VCaP (cell line): ENCODE measurements at regions not wholly inside any gene's neighbourhood (a gene's known extent, or its start where the extent isn't known, plus 50 kb on each side); places are given as distances from the start of the nearest gene placed in this dataset.

Experiments used
- H3K27ac ChIP-seq: fragments of 450-650 bp; 2 replicates; pipeline ENCODE4 v1.5.1; 2017
- CTCF ChIP-seq: fragments of 450-650 bp; conservative IDR thresholded peaks from 2 replicates; pipeline ENCODE4 v1.5.1; 2017; ENCODE audit warnings: mild to moderate bottlenecking, moderate library complexity

GRCh38 chr9:7478646-7479045, 320.9 kb downstream of the DMAC1 start:
- no peak overlapping the region for H3K27ac ChIP-seq
- TF ChIP-seq CTCF, result no peak

- H3K27ac ChIP-seq, result no peak overlapping the region
- no peak for TF ChIP-seq CTCF
Measured at GRCh38 chr9:7467186-7467585, 332.4 kb downstream of the DMAC1 start.

- TF ChIP-seq CTCF, result no peak
- no peak overlapping the region for H3K27ac ChIP-seq
Measured at GRCh38 chr9:7461791-7462190, 337.8 kb downstream of the DMAC1 start.

GRCh38 chr9:7456793-7457530, 342.6 kb downstream of the DMAC1 start:
- no peak for TF ChIP-seq CTCF
- peak overlapping the region; percentile 15; the same call in 1 of the 2 replicates for H3K27ac ChIP-seq

GRCh38 chr9:7456377-7456776, 343.2 kb downstream of the DMAC1 start:
- peak overlapping the region; percentile 15; the same call in 1 of the 2 replicates for H3K27ac ChIP-seq
- no peak for TF ChIP-seq CTCF

- TF ChIP-seq CTCF, result no peak
- H3K27ac ChIP-seq, result no peak overlapping the region
Measured at GRCh38 chr9:7454624-7455023, 345.0 kb downstream of the DMAC1 start.

- no peak for TF ChIP-seq CTCF
Measured at GRCh38 chr9:7452378-7452777, 347.2 kb downstream of the DMAC1 start.

More at GRCh38 chr9:7452378-7452777, 347.2 kb downstream of the DMAC1 start:
- no peak overlapping the region for H3K27ac ChIP-seq
